Stimulated activated naive CD8-positive, alpha-beta T cell treated with anti-CD3 and anti-CD28 coated beads, Interleukin-15, Interleukin-2, amounts not matched to agents 100 U/mL and 50 U/mL, for 24 hours (primary cell): ENCODE measurements at regions not wholly inside any gene's neighbourhood (a gene's known extent, or its start where the extent isn't known, plus 50 kb on each side); places are given as distances from the start of the nearest gene placed in this dataset.
"Not testable (repeated sequence)": the region's sequence is repeated elsewhere in the genome, so short reads cannot be mapped to it uniquely, and the experiment has no call there.

Source experiments
- ATAC-seq: fragments of 150-1000 bp; cut with Tn5 transposase; one replicate; pipeline ENCODE4 v1.10.0; 2021
- DNase-seq: peaks from one replicate; pipeline ENCODE4 v3.0.0; 2021

- ATAC-seq (no peak), DNase-seq (no peak)
Measured at GRCh38 chr1:43042773-43043457, 84.2 kb upstream of the SLC2A1 start.

GRCh38 chr1:43042127-43042526 lies 83.5 kb upstream of the SLC2A1 start:
- DNase-seq (no peak), ATAC-seq (no peak)

- no peak for ATAC-seq
- no peak for DNase-seq
Measured at GRCh38 chr1:43041591-43041990, 82.9 kb upstream of the SLC2A1 start.

GRCh38 chr1:43039228-43040055 lies 80.8 kb upstream of the SLC2A1 start:
- no peak for ATAC-seq
- no peak for DNase-seq

- ATAC-seq: no peak
Measured at GRCh38 chr1:43038232-43038935, 79.7 kb upstream of the SLC2A1 start.

GRCh38 chr1:43037466-43037865 lies 78.8 kb upstream of the SLC2A1 start:
- no peak for ATAC-seq
- no peak for DNase-seq

More at GRCh38 chr1:43038232-43038935, 79.7 kb upstream of the SLC2A1 start:
- no peak for DNase-seq

- DNase-seq: no peak
- ATAC-seq: no peak
Measured at GRCh38 chr1:43036932-43037331, 78.3 kb upstream of the SLC2A1 start.

- DNase-seq (no peak), ATAC-seq (no peak)
Measured at GRCh38 chr1:43035821-43036741, 77.4 kb upstream of the SLC2A1 start.

GRCh38 chr1:43034778-43035177 lies 76.1 kb upstream of the SLC2A1 start:
- no peak for ATAC-seq
- DNase-seq: no peak

GRCh38 chr1:43034195-43034658 lies 75.6 kb upstream of the SLC2A1 start:
- DNase-seq (no peak), ATAC-seq (no peak)

GRCh38 chr1:43031316-43032203 lies 72.9 kb upstream of the SLC2A1 start:
- no peak for ATAC-seq
- no peak for DNase-seq

- no peak for ATAC-seq
- no peak for DNase-seq
Measured at GRCh38 chr1:43024905-43025304, 66.2 kb upstream of the SLC2A1 start.

- ATAC-seq (no peak), DNase-seq (no peak)
Measured at GRCh38 chr1:43021547-43022474, 63.1 kb upstream of the SLC2A1 start.

- no peak for DNase-seq
Measured at GRCh38 chr1:43019226-43019625, 60.6 kb upstream of the SLC2A1 start.

GRCh38 chr1:43018121-43018520 lies 59.5 kb upstream of the SLC2A1 start:
- ATAC-seq (no peak), DNase-seq (no peak)

More at GRCh38 chr1:43019226-43019625, 60.6 kb upstream of the SLC2A1 start:
- no peak for ATAC-seq

- ATAC-seq: no peak
- no peak for DNase-seq
Measured at GRCh38 chr1:43015269-43015668, 56.6 kb upstream of the SLC2A1 start.

- not testable (repeated sequence) for ATAC-seq, DNase-seq
Measured at GRCh38 chr1:43014579-43014978, 55.9 kb upstream of the SLC2A1 start.

GRCh38 chr1:43011020-43011419 lies 52.4 kb upstream of the SLC2A1 start:
- DNase-seq: no peak

GRCh38 chr1:43009274-43009673 lies 50.6 kb upstream of the SLC2A1 start:
- ATAC-seq (no peak), DNase-seq (no peak)

More at GRCh38 chr1:43011020-43011419, 52.4 kb upstream of the SLC2A1 start:
- ATAC-seq: no peak
